ENCODE measurements at regions not wholly inside any gene's neighbourhood (a gene's known extent, or its start where the extent isn't known, plus 50 kb on each side); places are given as distances from the start of the nearest gene placed in this dataset.

DNA sequence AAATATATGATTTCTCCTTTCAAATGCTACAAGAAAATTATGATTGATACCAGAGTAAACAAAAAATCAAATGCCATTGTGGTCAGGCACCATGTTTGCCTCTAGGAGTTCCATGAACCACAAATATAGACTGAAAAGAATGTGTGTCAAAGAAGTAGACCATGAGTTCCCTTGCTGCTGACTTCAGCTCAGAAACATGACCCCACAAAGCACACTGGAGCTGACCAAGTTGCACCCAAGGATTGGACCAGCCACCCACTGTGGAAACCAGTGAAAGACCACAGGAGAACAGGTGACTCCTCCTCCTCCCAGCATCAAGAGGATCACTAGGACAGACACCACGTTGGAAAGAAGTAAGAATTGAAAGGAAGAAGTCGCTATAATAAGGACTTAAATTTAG, 90.8 kb upstream of the TENT5A start:
- TF ChIP-seq, protein P1, sequence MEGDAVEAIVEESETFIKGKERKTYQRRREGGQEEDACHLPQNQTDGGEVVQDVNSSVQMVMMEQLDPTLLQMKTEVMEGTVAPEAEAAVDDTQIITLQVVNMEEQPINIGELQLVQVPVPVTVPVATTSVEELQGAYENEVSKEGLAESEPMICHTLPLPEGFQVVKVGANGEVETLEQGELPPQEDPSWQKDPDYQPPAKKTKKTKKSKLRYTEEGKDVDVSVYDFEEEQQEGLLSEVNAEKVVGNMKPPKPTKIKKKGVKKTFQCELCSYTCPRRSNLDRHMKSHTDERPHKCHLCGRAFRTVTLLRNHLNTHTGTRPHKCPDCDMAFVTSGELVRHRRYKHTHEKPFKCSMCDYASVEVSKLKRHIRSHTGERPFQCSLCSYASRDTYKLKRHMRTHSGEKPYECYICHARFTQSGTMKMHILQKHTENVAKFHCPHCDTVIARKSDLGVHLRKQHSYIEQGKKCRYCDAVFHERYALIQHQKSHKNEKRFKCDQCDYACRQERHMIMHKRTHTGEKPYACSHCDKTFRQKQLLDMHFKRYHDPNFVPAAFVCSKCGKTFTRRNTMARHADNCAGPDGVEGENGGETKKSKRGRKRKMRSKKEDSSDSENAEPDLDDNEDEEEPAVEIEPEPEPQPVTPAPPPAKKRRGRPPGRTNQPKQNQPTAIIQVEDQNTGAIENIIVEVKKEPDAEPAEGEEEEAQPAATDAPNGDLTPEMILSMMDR (IDR thresholded peaks at IDR 0.05), result no peak
- no peak for TF ChIP-seq POLR2A (IDR thresholded peaks at IDR 0.05)
